Stomach (tissue), 8 donors: ENCODE measurements at regions not wholly inside any gene's neighbourhood (a gene's known extent, or its start where the extent isn't known, plus 50 kb on each side); places are given as distances from the start of the nearest gene placed in this dataset.

ENCODE experiments used
- DNase-seq, 2 donors: peaks; one replicate each; pipeline versions ENCODE4 v3.0.0 to v3.0.0-alpha.2; 2013 to 2019
- H3K27ac ChIP-seq, 5 donors: fragments of 200-600 bp in 4 of 5; sonication (generic) in 4 of 5; one replicate each; pipeline ENCODE4 v1.5.1; 2013 to 2019; ENCODE audit warnings: mild to moderate bottlenecking in 1 of 5, moderate library complexity in 1 of 5
- H3K27me3 ChIP-seq, 3 donors: fragments of 200-600 bp; sonication (generic); one replicate each; pipeline ENCODE4 v1.5.1; 2017 to 2019; ENCODE audit warnings: mixed run types in 1 of 3
- H3K36me3 ChIP-seq, 4 donors: fragments of 200-600 bp; sonication (generic); 1 replicate in 3 of 4; 2 replicates in 1 of 4; pipeline ENCODE4 v1.5.1; 2016 to 2019
- H3K4me1 ChIP-seq, 4 donors: fragments of 200-600 bp; sonication (generic); one replicate each; pipeline ENCODE4 v1.5.1; 2016 to 2019
- H3K4me3 ChIP-seq, 4 donors: fragments of 200-600 bp; sonication (generic) in 3 of 4; one replicate each; pipeline ENCODE4 v1.5.1; 2016 to 2019; ENCODE audit warnings: mild to moderate bottlenecking in 1 of 4
- H3K9me3 ChIP-seq, 4 donors: fragments of 200-600 bp; sonication (generic); one replicate each; pipeline ENCODE4 v1.5.1; 2016 to 2019
- EP300 ChIP-seq: sonication (generic); formaldehyde crosslinking; IDR thresholded peaks from one replicate; pipeline ENCODE4 v1.6.1; 2017; ENCODE audit warnings: antibody characterized with exemption
- POLR2A ChIP-seq, 4 donors: fragments of 450-650 bp; IDR thresholded peaks; one replicate each; pipeline ENCODE4 v1.6.1; 2016; ENCODE audit warnings: antibody characterized with exemption in 4 of 4, control low read depth in 2 of 4, mild to moderate bottlenecking in 1 of 4, moderate library complexity in 1 of 4
- POLR2AphosphoS5 ChIP-seq, 3 donors: sonication (generic); formaldehyde crosslinking; IDR thresholded peaks; one replicate each; pipeline ENCODE4 v1.6.1; 2016; ENCODE audit warnings: antibody characterized with exemption in 3 of 3
- WGBS, 5 donors: extraction: QIAGEN DNeasy Blood & Tissue Kit in 3 of 5; methylation state at CpG; one replicate each; pipeline versions ENCODE4 v1.1.5 to v1.1.7; 2013 to 2018; 5-methylcytosine and 5-hydroxymethylcytosine counted together
- intact Hi-C: fragments of 100-400 bp; cut with DNase I; formaldehyde crosslinking; loops from one replicate; pipeline ENCODE4 v1.15.1; 2023; ENCODE audit warnings: low total_unique reads
- TF ChIP-seq, protein P1 (sequence below), 7 experiments: fragments of 450-650 bp in 4 of 7; fragments of 200-600 bp in 3 of 7; sonication (generic) in 3 of 7; IDR thresholded peaks; one replicate each; pipeline ENCODE4 v1.5.1; 2016 to 2019; ENCODE audit warnings: antibody characterized with exemption in 7 of 7, control low read depth in 2 of 7, mild to moderate bottlenecking in 1 of 7
- donor health status: healthy with polysubstance abuse.
- donor health status: Bipolar disorder and iron deficiency.
- donor health status: healthy.

DNA sequence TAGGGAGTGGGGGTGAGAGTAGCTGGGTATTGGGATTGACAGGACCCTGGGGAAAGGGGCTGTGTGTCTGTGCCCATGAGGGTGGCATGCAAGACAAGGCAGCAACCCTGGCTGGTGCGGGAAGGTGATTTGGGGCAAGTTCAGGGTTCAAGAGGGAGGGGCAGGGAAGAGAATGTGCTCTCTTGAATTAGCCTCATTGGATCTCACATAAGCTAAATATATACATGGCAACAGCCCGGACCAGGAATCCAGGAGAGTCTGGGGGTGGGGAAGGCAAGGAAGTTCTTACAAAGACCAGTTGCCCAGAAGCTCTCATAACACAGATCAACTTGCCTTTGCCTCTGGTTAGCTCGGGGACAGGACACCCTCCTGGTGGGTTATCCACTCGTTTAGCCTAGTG lies 73.3 kb downstream of the IRX3 start:
- intact Hi-C loops = no loop called here
- Histone ChIP-seq H3K9me3 (no peaks in the 10 kb centered on the region), H3K4me1 (no peaks in the 10 kb centered on the region), H3K4me3 (no peak overlapping the region), H3K27me3 (peaks cover 0 to 21% (median 0%) of the 10 kb centered on the region in 3 donors), H3K27ac (no peak overlapping the region), H3K36me3 (no peaks in the 10 kb centered on the region)
- DNase-seq = no peak
- TF ChIP-seq EP300 = no peak
- no peak for TF ChIP-seq POLR2A (IDR thresholded peaks at IDR 0.05)
- TF ChIP-seq, protein P1, sequence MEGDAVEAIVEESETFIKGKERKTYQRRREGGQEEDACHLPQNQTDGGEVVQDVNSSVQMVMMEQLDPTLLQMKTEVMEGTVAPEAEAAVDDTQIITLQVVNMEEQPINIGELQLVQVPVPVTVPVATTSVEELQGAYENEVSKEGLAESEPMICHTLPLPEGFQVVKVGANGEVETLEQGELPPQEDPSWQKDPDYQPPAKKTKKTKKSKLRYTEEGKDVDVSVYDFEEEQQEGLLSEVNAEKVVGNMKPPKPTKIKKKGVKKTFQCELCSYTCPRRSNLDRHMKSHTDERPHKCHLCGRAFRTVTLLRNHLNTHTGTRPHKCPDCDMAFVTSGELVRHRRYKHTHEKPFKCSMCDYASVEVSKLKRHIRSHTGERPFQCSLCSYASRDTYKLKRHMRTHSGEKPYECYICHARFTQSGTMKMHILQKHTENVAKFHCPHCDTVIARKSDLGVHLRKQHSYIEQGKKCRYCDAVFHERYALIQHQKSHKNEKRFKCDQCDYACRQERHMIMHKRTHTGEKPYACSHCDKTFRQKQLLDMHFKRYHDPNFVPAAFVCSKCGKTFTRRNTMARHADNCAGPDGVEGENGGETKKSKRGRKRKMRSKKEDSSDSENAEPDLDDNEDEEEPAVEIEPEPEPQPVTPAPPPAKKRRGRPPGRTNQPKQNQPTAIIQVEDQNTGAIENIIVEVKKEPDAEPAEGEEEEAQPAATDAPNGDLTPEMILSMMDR (IDR thresholded peaks at IDR 0.05) = no peak
- no peak for TF ChIP-seq POLR2AphosphoS5 (IDR thresholded peaks at IDR 0.05)
- 62 to 73% (median 70%) methylated on average over 4 of the region's 4 CpGs for WGBS, 5 donors

DNA sequence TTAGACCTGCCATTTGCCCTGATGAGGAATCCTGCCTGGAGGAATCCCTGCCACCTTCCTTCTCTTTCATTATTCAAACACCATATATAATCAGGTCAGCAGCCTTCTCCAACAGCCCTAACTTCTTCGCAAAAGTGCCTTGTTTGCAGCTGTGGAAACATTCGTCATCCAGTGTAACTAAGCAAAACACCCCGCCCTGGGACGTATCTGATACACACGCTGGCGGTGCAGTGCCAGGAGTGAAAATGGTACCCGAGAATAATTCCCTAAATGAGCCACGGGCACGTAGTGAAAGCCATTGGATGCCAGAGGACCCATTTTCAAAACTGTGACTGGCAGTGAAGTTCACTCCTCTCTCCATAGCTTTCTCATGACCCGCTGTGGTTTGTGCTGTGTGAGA lies 73.7 kb downstream of the IRX3 start:
- H3K4me3 ChIP-seq = no peak overlapping the region
- intact Hi-C loops = no loop called here
- H3K36me3 ChIP-seq = no peaks in the 10 kb centered on the region
- no peak overlapping the region for H3K27ac ChIP-seq
- no peaks in the 10 kb centered on the region for H3K9me3 ChIP-seq
- TF ChIP-seq, protein P1 (IDR thresholded peaks at IDR 0.05) = no peak
- no peak for TF ChIP-seq POLR2AphosphoS5 (IDR thresholded peaks at IDR 0.05)
- TF ChIP-seq POLR2A (IDR thresholded peaks at IDR 0.05) = no peak
- TF ChIP-seq EP300 = no peak
- no peak for DNase-seq
- H3K27me3 ChIP-seq = peaks cover 0 to 21% (median 0%) of the 10 kb centered on the region in 3 donors
- WGBS, 5 donors = 33 to 54% (median 49%) methylated on average over 10 of the region's 10 CpGs
- no peaks in the 10 kb centered on the region for H3K4me1 ChIP-seq

DNA sequence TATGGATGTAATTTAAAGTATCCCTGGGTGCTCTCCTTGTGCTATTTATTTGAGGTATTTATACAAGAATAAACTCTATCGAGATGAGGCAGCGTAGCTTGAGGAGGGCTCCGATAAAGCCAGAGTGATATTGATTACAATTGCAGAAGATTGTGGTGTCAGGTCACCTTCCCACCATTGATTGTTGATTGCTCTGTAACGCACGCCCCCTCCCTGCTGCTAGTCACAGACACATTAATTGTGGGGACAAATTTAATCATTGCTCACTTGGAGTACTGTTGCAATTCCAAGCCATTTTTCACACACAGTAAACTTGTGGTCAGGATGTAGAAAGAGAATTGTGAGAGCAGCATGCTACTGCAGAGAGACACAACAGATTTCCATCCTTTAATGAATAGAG lies 75.4 kb downstream of the IRX3 start:
- no peak overlapping the region for H3K4me3 ChIP-seq
- DNase-seq = no peak
- WGBS, 5 donors = 49 to 53% (median 51%) methylated on average over 5 of the region's 5 CpGs
- intact Hi-C loops = no loop called here
- peaks cover 0 to 35% (median 0%) of the 10 kb centered on the region in 3 donors for H3K27me3 ChIP-seq
- H3K4me1 ChIP-seq = no peaks in the 10 kb centered on the region
- H3K9me3 ChIP-seq = no peaks in the 10 kb centered on the region
- H3K27ac ChIP-seq = no peak overlapping the region
- TF ChIP-seq, protein P1 (IDR thresholded peaks at IDR 0.05) = no peak
- no peak for TF ChIP-seq POLR2AphosphoS5 (IDR thresholded peaks at IDR 0.05)
- TF ChIP-seq POLR2A (IDR thresholded peaks at IDR 0.05) = no peak
- TF ChIP-seq EP300 = no peak
- no peaks in the 10 kb centered on the region for H3K36me3 ChIP-seq

DNA sequence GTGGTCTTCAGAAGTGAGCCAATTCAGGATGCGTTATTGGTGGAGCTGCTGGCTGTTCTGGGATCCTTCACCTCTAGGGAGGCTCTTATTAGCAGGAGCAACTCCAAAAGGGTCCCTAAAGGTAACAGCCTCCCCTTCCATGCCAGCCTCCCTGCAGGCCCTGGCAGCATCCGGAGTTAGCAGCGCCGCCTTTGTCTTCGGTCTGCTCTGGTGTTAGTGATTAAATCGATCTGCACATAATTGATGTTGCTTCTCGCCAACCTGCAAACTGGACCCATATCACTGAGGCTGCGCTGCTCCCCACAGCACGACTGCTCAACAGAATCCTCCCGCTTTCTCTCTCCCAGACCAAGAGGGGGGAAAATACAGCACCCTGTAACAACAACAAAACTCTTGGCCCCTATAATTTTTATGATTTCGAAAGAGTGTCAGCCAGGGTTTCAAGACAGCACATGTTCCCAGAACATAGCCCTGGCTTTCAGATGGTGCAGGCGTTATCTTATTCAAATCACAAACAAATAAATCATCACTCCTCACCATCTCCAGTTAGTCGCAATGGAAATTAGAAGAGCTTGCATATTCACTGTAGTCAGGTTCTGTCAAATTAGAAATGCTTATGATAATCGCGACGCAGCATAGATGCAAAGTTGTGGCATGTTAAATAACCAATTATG lies 76.0 kb downstream of the IRX3 start:
- DNase-seq = no peak
- no peak for TF ChIP-seq POLR2AphosphoS5 (IDR thresholded peaks at IDR 0.05)
- Histone ChIP-seq H3K27me3 (peaks cover 0 to 41% (median 0%) of the 10 kb centered on the region in 3 donors), H3K27ac (no peak overlapping the region), H3K9me3 (no peaks in the 10 kb centered on the region), H3K4me3 (no peak overlapping the region), H3K36me3 (no peaks in the 10 kb centered on the region), H3K4me1 (no peaks in the 10 kb centered on the region)
- 75 to 84% (median 80%) methylated on average over 16 of the region's 16 CpGs for WGBS, 5 donors
- intact Hi-C loops = no loop called here

DNA sequence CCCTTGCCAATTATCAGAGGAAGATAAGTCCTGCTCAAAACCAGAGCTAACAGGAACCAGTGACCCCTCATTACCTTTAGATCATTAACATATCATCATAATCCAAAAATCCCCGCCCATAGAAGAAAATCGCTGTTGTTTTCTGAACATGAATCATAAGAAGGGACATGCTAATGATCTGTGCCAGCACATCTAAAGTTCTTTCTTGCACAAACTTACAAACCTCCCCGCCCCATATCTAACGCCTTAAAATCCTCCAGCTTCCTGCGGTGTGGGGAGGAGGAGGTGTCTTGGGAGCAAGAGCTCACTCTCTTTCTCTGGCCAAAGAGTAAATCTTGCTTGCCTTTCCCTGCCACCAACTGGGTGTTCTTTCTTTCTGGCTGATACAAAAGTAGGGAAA lies 78.3 kb downstream of the IRX3 start:
- H3K9me3 ChIP-seq = no peaks in the 10 kb centered on the region
- H3K36me3 ChIP-seq = no peaks in the 10 kb centered on the region
- peaks cover 0 to 44% (median 0%) of the 10 kb centered on the region in 3 donors for H3K27me3 ChIP-seq
- no peaks in the 10 kb centered on the region for H3K4me1 ChIP-seq
- no peak overlapping the region for H3K27ac ChIP-seq
- TF ChIP-seq, protein P1 (IDR thresholded peaks at IDR 0.05) = no peak
- TF ChIP-seq POLR2A (IDR thresholded peaks at IDR 0.05) (no peak), EP300 (no peak)
- H3K4me3 ChIP-seq = no peak overlapping the region
- no peak for DNase-seq
- 42 to 52% (median 49%) methylated on average over 5 of the region's 5 CpGs for WGBS, 5 donors
- intact Hi-C loops = no loop called here
